ENCODE measurements at regions not wholly inside any gene's neighbourhood (a gene's known extent, or its start where the extent isn't known, plus 50 kb on each side); places are given as distances from the start of the nearest gene placed in this dataset.

DNA sequence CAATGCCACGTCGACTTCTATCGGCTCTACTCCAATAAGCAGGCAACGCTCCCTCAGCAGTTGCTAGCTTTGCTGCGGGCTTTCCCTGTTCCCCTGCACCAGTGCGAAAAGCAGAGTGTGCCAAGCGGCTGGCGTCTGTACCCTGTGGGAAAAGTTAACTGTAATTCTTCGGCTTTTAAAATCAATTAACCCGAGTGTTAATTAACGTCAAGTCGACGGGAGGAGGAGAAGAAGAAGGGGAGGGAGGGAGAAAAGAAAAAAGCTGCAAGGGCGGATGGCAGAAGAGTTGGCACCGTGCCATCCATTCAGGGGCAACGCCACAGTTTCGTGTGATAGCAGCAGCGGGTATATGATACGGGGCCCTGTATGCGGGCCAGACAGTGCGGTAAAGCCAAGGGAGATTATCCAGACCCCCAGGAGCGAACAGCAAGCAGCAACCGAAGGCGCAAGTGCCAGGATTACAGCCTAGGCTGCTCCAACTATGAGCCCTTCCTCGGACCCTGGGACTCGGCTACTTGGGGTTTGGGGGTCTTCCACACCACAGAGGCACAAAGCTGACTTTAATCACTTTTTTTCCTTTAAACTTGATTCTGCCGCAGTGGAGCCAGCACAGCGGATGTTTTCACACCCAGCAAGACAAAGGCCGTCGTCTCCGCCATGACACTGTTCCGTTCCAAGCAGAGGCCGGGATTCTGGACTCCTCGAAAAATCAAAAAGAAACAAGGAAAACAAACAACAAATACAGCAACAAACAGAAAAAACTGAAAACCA is 253.8 kb upstream of the PMFBP1 start:
- Histone ChIP-seq H3K9me3 (peaks cover 12% of the 10 kb centered on the region), H3K27me3 (no peaks in the 10 kb centered on the region), H3K36me3 (no peaks in the 10 kb centered on the region), H3K4me1 (no peaks in the 10 kb centered on the region), H3K4me3 (no peak overlapping the region), H3K27ac (no peak overlapping the region)
- no peak for DNase-seq
- TF ChIP-seq, protein P1, sequence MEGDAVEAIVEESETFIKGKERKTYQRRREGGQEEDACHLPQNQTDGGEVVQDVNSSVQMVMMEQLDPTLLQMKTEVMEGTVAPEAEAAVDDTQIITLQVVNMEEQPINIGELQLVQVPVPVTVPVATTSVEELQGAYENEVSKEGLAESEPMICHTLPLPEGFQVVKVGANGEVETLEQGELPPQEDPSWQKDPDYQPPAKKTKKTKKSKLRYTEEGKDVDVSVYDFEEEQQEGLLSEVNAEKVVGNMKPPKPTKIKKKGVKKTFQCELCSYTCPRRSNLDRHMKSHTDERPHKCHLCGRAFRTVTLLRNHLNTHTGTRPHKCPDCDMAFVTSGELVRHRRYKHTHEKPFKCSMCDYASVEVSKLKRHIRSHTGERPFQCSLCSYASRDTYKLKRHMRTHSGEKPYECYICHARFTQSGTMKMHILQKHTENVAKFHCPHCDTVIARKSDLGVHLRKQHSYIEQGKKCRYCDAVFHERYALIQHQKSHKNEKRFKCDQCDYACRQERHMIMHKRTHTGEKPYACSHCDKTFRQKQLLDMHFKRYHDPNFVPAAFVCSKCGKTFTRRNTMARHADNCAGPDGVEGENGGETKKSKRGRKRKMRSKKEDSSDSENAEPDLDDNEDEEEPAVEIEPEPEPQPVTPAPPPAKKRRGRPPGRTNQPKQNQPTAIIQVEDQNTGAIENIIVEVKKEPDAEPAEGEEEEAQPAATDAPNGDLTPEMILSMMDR (IDR thresholded peaks at IDR 0.05) = no peak
- no peak for ATAC-seq
- intact Hi-C loops (cut with DNase I) = no loop called here

DNA sequence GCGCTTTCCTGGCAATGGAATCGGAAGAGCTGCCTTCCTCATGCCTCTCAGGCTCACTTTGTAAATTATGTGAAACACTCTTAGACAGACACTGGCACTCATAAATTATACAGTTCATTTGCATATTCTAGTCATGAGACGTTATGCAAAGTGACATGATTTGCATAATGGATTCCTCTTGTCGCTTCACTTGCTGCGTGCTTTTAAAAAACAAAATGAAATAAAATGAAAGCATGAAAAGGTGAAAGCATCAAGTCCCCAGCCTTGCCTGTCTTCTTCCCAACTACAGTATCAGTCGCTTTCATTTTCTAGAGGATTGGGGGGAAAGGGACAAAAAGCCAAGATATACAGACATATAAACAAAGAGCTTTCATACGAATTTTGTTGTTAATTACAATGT is 252.8 kb upstream of the PMFBP1 start:
- H3K27me3 ChIP-seq = no peaks in the 10 kb centered on the region
- no peaks in the 10 kb centered on the region for H3K36me3 ChIP-seq
- ATAC-seq = no peak
- peaks cover 12% of the 10 kb centered on the region for H3K9me3 ChIP-seq
- TF ChIP-seq, protein P1 (IDR thresholded peaks at IDR 0.05) = no peak
- no peaks in the 10 kb centered on the region for H3K4me1 ChIP-seq
- intact Hi-C loops (cut with DNase I) = no loop called here
- no peak overlapping the region for H3K4me3 ChIP-seq
- H3K27ac ChIP-seq = no peak overlapping the region
- no peak for DNase-seq

DNA sequence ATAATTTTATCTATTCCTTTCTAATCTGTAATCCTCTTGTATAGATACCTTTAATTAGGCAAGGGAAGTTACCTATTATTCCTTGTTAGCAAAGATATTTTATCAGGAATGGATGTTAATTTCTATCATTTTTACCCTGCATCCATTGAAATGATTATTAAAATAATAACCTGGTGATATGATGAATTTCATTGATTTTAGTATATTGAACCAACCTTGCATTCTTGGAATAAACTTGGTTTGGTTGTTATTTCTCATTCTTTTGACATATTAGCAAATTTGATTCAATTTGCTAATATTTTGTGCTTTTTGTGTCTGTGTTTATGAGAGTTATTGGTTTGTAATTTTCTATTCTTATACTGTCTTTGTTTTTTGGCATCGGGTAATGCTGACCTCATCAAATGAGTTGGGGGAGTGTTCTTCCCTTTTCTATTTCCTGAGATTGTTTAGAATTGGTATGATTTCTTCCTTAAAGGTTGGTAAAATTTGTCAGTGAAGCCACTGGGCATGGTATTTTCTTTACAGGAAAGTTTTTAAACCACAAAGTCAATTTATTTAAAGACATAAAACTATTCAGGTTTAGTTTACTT is 250.4 kb upstream of the PMFBP1 start:
- Histone ChIP-seq H3K4me3 (no peak overlapping the region), H3K4me1 (no peaks in the 10 kb centered on the region), H3K9me3 (peaks cover 18% of the 10 kb centered on the region), H3K27ac (no peak overlapping the region), H3K27me3 (no peaks in the 10 kb centered on the region), H3K36me3 (no peaks in the 10 kb centered on the region)
- intact Hi-C loops (cut with DNase I) = no loop called here
- DNase-seq = no peak
- TF ChIP-seq, protein P1 (IDR thresholded peaks at IDR 0.05) = no peak
- no peak for ATAC-seq

DNA sequence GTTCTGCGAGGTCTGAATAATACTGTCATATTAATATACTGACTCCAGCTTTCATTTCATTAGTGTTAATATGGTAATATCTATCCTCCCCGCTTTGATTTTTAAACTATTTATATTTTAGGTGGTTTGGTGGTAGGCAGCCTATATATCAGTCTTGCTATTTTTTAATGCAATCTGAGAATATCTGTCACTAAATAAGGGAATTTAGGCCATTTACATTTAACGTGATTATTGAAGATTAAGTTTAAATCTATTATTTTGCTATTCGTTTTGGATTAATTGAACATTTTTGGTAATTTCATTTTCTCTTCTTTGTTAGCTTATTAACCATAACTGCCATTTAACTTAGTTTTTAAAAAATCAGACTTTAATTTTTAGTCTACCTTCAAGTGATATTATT is 247.7 kb upstream of the PMFBP1 start:
- TF ChIP-seq, protein P1 (IDR thresholded peaks at IDR 0.05) = no peak
- H3K36me3 ChIP-seq = no peaks in the 10 kb centered on the region
- no peak overlapping the region for H3K4me3 ChIP-seq
- ATAC-seq (no peak), DNase-seq (no peak)
- no peaks in the 10 kb centered on the region for H3K27me3 ChIP-seq
- peaks cover 18% of the 10 kb centered on the region for H3K9me3 ChIP-seq
- no peaks in the 10 kb centered on the region for H3K4me1 ChIP-seq
- intact Hi-C loops (cut with DNase I) = no loop called here
- no peak overlapping the region for H3K27ac ChIP-seq

DNA sequence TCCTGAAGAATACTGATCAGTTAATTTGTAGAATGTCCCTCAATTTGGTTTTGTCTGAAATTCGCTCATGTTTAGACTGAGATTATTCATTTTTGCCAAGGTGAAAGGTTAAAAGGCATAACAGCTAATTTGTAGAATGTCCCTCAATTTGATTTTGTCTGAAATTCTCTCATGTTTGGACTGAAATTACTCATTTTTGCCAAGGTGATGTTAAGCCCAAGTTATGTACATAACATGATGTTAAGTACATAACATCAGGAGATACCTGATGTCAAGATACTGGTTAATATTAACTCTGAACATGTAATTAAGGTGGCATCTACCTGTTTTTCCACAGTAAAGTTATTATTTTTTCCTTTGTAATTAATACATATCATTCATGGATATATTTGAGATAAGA is 243.4 kb upstream of the PMFBP1 start:
- H3K27me3 ChIP-seq = no peaks in the 10 kb centered on the region
- no peak overlapping the region for H3K27ac ChIP-seq
- intact Hi-C loops (cut with DNase I) = no loop called here
- H3K4me3 ChIP-seq = no peak overlapping the region
- TF ChIP-seq, protein P1 (IDR thresholded peaks at IDR 0.05) = no peak
- DNase-seq (no peak), ATAC-seq (no peak)
- no peaks in the 10 kb centered on the region for H3K4me1 ChIP-seq
- H3K9me3 ChIP-seq = peaks cover 6% of the 10 kb centered on the region
- H3K36me3 ChIP-seq = no peaks in the 10 kb centered on the region
